Fibroblast of peridontal ligament (primary cell): ENCODE measurements at regions not wholly inside any gene's neighbourhood (a gene's known extent, or its start where the extent isn't known, plus 50 kb on each side); places are given as distances from the start of the nearest gene placed in this dataset.
"Not testable (repeated sequence)": the region's sequence is repeated elsewhere in the genome, so short reads cannot be mapped to it uniquely, and the experiment has no call there.

ENCODE experiments used
- DNase-seq: peaks from one replicate; pipeline ENCODE4 v3.0.0-alpha.2; 2010; ENCODE audit errors: extremely low read depth

DNA sequence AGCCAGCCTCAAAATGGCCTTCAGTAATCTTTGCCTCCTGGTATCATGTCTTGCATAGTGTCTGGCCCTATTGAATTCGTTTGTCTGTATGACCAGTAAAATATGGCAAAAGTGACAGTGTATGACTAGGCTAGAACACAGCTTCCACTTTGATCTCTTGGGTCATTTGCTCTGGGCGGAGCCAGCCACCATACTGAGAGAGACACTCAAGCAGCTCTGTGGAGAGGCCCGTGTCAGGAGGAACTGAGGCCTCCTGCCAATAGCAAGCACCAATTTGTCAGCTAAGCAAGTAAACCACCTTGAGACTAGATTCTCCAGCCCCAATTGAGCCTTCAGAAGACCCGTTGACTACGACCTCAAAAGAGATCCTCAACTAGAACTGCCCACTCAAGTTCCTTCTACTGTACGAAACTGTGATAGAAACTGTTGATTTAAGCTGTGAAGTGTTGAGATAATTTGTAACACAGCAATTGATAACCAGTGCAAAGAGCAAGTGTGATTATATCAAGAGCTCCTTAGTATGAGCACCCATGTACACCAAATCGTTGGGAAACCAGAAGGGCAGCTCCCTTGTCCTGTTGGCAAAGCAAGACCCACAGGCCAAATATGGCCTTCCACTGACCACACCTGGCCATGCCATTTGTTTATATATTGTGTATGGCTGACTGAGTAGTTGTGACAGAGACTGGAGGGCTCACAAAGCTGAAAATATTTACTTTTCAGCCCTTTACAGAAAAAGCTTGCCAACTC is 52.7 kb upstream of the SERBP1 start:
- DNase-seq: no peak

DNA sequence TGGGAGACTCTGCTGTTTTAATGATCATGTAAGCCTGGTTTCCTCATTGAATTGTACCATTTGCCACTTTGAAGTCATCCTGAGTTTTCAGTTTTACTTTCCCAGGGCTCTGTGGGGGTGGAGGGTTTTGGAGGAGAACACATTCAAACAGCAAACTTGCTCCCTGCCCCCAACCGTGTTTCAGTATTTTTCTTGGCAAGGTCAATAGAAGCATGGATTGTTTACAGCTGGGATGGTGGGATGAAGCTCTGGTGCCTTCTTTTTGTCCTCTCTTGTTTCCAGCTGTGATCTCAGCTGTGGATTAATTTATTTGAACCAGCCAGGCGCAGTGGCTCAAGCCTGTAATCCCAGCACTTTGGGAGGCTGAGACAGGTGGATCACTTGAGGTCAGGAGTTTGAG is 54.3 kb upstream of the SERBP1 start:
- DNase-seq: no peak

DNA sequence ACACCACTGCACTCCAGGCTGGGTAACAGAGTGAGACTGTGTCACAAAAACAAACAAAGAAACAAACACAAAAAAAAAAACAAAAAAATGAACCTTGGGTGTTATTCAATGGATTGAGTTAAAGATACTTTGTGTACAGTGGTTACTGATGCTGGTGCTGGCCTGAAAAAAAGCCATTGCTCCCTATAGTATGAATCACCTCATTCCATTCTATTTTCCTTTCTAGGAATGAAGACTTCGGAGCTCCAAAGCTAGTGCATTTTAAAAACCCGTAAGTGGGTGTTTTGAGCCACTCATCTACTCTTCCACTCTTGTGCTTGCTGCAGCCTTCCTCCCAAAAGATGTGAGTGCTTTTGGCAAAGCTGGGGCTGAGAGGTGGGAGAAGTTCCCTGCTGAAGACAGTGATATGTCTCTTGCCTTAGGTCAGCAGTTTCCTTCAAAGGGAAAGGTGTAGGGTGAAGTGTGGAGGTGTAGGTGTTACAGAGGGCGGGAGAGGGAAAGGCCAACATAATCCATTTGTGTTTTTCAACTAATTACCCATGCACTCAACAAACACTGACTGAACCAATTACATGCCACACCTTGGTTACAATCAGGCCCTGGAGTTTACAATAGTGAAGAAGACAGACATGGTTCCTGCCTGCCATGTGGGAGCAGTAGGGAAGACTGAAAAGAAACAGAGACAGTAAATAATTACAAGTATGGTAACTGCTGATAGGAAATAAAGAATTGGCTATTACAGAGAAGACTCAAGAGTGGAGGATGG is 55.0 kb upstream of the SERBP1 start:
- DNase-seq: no peak

DNA sequence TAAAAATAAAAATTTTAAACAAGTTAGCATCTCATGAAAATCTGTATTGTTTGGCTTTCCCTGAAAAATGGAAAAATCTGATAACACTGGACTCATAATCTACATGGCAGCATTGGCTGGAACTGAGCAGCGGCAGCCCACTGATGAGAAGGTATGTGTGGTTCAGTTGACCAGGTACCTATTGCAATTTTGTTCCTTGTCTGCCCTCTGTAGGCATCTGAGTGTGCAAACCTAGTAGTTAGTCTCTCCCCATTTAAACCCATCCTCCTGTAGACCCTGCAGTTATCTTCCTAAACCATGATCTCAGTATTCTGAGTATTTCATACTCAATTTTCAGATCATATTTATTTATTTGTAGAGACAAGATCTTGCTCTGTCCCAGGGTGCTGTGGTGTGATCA is 59.4 kb upstream of the SERBP1 start:
- peak; percentile 51 for DNase-seq

DNA sequence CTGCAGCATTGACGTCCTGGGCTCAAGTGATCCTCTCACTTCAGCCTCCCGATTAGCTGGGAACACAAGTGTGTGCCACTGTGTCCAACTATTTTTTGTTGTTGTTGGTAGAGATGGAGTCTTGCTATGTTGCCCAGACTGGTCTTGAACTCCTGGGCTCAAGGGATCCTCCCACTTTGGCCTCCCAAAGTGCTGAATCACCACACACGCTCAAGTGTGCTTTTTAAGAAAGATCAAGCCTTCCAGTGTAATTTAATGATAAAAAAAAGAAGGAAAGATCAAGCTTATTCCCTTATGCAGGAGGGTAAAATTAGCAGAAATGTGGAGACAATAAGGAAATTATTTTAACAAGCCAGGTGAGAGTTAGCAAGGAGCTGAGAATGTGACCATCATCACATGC is 61.1 kb upstream of the SERBP1 start:
- no peak for DNase-seq

DNA sequence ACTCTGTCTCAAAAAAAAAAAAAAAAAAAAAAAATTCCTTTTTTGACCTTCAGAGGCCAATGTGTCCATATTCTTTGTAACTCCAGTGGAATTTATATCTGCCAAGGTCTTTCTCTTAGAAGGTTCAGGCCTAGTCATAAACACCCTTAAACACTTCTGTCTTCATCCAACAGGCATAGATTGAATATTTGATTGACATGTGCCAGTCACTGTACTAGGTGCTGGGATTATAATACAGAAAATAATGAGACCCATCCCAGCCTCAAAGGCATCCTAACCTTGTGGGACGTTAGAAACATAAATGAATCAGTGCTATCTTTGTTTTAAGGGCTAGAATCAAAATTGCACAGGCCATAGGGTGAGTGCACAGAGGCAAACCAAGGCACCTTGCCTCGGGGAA is 62.9 kb upstream of the SERBP1 start:
- DNase-seq: no peak

DNA sequence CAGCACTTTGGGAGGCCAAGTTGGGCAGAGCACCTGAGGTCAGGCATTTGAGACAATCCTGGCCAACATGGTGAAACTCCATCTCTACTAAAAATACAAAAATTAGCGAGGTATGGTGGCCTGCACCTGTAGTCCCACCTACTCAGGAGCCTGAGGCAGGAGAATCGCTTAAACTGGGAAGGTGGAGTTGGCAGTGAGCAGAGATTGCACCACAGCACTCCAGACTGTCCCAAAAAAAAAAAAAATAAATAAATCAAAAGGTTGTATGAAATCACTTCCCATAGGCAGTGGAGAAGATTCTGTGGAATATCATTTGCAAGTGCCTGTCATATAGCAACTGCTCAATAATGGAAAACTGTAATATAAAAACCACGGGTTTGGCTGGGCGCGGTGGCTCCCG is 65.1 kb upstream of the SERBP1 start:
- DNase-seq: no peak

DNA sequence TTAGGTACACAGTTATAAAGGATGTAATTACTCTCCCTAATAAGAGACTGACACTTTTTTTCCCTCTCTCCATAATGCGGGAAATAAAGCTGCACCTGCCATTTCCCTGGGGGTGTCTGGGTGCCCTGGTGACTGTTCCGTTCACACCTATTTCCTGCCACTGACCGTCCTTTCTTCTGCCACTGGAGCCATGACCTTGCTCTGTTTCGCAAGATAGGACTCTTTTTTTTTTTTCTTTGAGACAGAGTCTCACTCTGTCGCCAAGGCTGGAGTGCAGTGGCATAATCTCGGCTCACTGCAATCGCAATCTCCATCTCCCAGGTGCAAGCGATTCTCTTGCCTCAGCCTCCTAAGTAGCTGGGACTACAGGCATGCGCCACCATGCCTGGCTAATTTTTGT is 66.1 kb upstream of the SERBP1 start:
- no peak for DNase-seq

DNA sequence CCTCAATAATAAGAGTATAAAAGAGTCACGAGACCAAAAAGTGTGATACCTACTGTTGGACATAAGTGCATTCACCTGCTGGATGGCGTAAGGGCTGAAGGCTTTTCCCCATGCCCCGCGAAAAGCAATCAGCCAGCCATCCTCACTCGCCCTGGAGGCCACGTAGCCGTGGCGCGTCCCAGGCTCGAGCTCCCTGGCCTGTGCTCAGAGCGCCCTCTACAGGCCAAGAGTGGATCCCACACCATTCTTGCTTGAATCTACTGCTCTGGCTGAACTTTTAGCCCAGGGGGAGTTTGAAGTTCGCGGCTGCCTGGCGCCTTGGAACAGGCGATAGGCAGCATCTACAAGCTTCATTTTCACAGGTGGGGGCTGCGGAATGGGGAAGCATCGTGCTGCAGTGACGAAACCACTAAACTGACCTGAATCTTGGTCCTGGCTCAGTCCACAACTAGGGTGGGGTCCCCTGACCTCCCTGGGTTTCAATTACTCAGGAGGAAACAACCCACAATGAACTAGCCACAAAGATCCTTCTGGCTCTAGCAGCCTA is 70.3 kb upstream of the SERBP1 start:
- DNase-seq: peak; percentile 82

DNA sequence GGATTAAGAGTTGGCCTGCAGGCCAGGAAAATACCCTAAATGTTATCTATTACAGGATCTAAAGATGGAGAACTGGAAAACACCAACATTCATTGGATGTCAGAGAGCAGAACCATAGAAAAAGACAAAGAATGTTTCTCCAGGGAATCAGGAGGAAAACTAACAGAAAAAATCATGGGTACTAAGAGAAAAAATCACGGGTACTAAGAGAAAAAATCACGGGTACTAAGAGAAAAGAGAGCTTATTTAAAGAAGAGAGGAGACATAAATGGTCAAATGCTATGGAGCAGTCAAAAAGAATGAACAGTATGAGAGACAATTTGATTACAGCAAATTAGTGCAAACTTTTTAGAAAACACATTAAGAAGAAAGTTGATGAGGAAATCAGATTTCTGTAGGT is 73.8 kb upstream of the SERBP1 start:
- no peak for DNase-seq

DNA sequence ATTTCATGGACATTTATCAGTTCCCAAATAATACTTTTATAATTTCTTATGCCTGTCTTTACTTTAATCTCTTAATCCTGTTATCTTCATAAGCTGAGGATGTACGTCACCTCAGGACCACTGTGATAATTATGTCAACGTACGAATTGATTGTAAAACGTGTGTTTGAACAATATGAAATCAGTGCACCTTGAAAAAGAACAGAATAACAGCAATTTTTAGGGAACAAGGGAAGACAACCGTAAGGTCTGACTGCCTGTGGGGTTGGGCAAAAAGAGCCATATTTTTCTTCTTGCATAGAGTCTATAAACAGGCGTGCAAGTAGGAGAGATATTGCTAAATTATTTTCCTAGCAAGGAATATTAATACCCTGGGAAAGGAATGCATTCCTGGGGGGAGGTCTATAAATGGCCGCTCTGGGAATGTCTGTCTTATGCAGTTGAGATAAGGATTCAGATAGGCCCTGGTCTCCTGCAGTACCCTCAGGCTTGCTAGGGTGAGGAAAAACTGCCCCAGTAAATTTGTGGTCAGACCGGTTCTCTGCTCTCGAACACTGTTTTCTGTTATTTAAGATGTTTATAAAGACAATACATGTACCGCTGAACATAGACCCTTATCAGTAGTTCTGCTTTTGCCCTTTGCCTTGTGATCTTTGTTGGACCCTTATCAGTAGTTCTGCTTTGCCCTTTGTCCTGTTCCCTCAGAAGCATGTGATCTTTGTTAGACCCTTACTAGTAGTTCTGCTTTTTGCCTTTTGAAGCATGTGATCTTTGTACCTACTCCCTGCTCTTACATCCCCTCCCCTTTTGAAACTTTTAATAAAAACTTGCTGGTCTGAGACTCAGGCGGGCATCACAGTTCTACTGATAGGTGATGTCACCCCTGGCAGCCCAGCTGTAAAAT is 83.4 kb upstream of the SERBP1 start:
- DNase-seq: not testable (repeated sequence)

DNA sequence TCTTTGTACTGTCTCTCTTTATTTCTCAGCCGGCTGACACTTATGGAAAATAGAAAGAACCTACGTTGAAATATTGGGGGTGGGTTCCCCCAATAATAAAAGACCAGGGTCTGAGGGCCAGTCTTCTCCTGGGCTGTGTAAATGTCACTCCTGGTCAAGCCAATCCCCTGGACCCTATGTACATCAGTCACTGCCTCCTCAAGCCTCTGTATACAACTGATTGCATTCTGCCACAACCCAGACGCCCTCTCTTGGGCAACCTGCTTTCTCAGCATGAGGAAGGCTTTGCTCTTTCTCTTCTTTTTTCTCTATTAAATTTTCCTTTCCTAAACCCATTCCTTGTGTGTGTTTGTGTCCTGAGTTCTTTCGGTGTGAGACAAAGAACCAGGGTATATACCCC is 84.1 kb upstream of the SERBP1 start:
- no peak for DNase-seq

DNA sequence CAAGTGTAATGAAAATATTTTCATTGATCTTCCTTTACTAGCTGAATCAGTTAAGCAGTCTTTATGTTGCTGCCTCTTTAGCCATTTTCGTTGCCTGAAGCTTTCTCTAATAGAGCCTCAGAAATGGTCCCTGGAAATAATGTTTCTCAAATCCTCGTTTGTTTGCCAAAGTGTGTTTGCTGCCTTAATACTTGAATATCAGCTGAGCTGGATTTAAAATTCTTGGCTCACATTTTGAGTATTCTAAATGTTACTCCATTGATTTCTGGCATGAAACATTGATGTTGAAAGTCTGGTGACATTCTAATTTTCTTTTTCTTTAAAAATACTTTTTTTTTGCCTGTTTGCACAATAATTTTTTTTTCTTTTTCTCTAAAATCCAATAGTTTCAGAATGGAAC is 84.6 kb upstream of the SERBP1 start:
- DNase-seq: no peak

DNA sequence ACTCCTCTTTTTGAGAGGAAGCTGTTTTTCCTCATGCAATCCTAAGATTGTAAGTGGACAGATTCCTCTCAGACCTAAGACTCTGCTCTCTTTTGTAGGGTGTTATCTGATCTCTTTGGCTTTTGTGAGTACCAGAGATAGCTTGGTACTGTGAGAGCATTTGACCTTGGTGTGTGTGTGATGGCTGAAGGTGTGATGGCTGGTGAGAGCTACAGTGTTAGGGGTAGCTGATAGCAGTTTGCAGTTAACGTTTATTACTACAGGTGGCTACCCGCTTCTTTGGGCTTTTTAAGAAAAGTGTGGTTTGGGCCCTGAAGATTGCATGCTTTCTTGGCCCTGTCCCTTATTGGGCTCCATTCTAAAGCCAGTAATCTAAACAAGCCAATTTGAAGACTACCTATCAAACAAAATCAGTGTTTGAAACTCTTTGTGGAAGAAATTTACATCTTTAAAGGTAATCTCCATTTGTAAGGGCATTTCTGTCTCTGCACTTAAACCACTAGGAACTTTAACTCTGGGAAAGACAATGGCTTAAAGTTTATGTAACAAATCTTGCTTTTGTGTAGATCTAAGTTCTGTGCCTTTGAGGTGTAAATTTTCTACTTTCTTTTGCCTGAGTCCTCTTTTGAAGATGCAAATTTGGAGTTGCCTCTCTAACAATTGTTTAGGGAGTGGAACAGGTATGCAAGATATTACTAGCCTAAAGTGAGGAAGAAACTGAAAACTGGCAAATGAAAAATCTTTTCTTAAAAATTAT is 85.3 kb upstream of the SERBP1 start:
- no peak for DNase-seq

DNA sequence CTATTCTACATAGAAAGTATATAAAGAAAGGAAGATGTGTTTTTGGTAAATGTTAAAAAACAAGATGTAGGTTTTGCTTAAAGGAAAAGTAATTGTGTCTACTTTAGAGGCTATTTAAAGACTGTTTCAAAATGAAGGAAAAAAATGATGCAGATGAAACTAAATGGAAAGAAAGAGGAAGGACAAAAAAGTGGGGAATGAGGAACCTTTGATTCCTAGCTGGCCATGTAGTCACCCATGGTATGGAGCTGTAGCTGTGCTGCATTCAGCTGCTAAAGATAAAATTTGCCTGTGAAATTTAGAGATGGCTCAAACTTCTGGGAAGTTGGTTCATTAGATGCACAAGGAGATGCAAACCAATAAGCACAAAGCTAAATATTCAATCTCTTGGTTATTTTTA is 86.8 kb upstream of the SERBP1 start:
- no peak for DNase-seq

DNA sequence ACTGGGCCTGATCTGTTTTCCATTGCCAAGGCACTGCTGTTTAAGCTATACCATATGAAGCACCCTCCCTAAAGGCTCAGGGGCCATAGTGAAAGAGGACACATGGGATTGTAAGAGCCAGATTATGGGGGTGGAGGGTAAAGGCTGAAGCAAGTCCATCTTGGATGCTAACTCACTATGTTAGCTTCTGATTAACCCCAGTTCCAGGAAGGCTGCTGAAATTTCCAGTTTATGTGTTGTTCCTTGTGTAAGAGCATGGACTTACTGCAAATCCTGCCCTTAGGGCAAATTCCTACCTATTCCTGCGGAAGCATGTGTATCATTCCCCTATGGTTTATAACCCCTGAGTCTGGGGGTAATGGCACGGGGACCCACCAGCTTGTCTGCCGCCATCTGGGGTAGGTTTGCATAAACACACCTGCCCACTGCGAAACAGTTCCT is 91.8 kb upstream of the SERBP1 start:
- DNase-seq: no peak

DNA sequence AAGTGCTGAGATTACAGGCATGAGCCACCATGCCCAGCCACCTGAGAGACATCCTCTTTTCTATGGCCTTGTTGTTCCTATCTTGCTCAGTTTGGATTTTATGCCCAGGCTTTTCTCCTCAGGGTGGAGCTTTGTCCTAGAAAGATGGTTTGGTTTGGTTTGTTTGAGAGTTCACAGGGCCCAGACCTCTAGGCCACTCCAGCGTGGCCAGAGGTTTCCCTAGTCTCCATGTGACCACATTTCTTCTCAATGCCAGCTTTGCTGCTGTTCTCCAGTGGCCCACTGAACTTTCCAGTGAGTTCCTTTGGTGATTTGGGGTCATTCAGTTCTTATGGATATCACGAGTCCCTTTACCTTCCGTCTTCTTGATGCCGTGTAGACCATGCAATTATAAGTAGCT is 92.6 kb upstream of the SERBP1 start:
- DNase-seq: no peak

DNA sequence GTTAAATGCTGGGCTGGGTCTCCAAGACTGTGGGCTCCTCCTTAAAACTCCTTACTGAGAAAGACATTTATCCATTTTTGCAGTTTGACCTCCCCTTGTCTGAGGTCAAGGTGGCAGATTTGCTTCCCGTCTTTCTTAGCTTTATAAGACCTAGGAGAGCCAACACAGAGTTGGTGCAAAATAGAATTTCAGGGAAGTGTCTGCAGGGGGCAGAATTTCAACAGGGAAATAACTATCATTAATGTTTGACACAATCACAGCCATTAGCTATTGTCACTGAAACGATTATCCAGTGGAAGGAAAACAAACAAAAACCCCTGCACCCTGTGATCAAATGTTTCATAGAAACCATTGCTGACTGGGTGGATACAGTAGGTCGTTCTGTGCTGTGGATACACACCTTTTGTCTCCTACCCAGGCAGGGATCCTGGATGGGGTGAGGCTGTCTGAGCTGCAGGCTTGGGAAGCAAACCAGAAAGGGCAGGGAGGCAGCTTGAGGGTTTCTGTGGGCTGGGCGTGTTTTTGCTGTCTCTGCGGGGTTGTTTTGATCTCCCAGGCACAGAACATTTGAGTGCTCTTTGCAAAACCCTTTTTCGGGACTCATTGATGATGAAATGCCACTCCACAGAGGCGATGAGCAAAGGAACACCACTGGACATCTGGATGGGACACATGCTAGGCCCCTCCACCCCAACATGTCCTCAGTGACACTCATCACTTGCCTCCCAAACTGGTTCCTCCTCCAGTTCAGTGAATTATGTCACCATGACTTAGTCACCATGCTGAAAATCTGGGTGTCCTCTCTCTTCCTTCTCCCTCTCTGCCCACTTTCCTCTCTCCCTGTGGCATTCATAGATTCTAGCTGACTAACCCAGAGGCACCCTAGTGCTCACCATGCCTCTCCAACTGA is 94.2 kb upstream of the SERBP1 start:
- DNase-seq: no peak

DNA sequence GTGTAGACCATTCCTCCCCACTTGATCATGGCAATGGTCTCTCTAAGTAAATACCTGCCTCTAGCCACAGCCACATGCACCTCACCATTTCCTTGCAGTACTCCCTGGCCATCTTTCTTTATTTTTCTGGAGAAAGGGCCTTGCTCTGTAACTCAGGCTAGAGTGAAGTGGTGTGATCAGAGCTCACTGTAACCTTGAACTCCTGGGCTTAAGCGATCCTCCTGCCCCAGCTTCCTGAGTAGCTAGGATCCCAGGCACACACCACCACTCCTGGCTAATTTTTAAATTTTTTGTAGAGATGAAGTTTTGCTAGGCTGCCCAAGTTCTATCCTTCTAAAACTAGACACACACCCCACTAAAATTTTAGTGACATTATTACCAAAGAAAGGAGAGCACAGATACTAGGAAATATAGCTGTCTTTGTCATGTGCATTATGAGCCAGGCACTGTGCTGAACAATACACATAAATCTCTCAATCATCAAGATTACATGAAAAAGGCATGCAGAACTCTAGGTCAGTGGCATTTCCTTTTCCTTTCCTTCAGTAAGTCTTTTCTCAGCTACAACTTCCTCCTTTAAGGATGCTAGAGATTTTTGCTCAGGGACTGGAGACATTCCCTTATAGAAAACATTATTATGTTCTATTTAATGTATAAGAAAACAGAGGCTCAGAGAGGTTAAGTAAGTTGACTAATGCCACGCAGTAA is 95.0 kb upstream of the SERBP1 start:
- DNase-seq: no peak

DNA sequence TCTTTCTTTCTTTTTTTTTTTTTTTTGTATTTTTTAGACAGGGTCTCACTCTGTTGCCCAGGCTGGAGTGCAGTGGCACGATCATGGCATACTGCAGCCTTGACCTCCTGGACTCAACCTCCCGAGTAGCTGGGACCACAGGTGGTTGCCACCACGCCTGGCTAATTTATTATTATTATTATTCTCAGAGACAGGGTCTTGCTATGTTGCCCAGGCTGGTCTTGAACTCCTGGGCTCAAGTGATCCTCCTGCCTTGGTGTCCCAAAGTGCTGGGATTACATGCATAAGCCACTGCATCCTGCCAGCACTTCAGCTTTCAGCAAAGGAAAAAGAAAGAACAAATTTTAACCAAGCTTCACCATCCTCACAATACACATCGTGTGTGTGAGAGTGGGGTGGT is 97.9 kb upstream of the SERBP1 start:
- DNase-seq: no peak
